Stimulated activated CD8-positive, alpha-beta memory T cell treated with anti-CD3 and anti-CD28 coated beads, Interleukin-2, amount 100 ng/mL, for 1 hour (primary cell): ENCODE measurements at regions not wholly inside any gene's neighbourhood (a gene's known extent, or its start where the extent isn't known, plus 50 kb on each side); places are given as distances from the start of the nearest gene placed in this dataset.
"Not testable (repeated sequence)": the region's sequence is repeated elsewhere in the genome, so short reads cannot be mapped to it uniquely, and the experiment has no call there.

Source experiments
- DNase-seq, 2 donors: peaks; one replicate each; pipeline ENCODE4 v3.0.0-alpha.2; 2020; ENCODE audit warnings: low read depth in 2 of 2

- DNase-seq = no peak
Measured at GRCh38 chr6:8659404-8660189, 224.3 kb upstream of the SLC35B3 start.

- DNase-seq = no peak
Measured at GRCh38 chr6:8658416-8658815, 223.1 kb upstream of the SLC35B3 start.

GRCh38 chr6:8657522-8657921 is 222.2 kb upstream of the SLC35B3 start:
- no peak for DNase-seq

- no peak for DNase-seq
Measured at GRCh38 chr6:8655670-8656454, 220.5 kb upstream of the SLC35B3 start.

GRCh38 chr6:8652710-8653109 is 217.4 kb upstream of the SLC35B3 start:
- no peak for DNase-seq

- DNase-seq = no peak
Measured at GRCh38 chr6:8651998-8652397, 216.7 kb upstream of the SLC35B3 start.

GRCh38 chr6:8645212-8645611 is 209.9 kb upstream of the SLC35B3 start:
- DNase-seq = no peak

- DNase-seq = no peak
Measured at GRCh38 chr6:8644306-8644705, 209.0 kb upstream of the SLC35B3 start.

GRCh38 chr6:8642854-8643253 is 207.5 kb upstream of the SLC35B3 start:
- DNase-seq = no peak

- no peak for DNase-seq
Measured at GRCh38 chr6:8642131-8642530, 206.8 kb upstream of the SLC35B3 start.

- no peak for DNase-seq
Measured at GRCh38 chr6:8639928-8640649, 204.7 kb upstream of the SLC35B3 start.

GRCh38 chr6:8637896-8638597 is 202.7 kb upstream of the SLC35B3 start:
- DNase-seq = no peak

- no peak for DNase-seq
Measured at GRCh38 chr6:8633762-8634161, 198.4 kb upstream of the SLC35B3 start.

- no peak for DNase-seq
Measured at GRCh38 chr6:8628736-8629135, 193.4 kb upstream of the SLC35B3 start.

- no peak for DNase-seq
Measured at GRCh38 chr6:8628063-8628462, 192.7 kb upstream of the SLC35B3 start.

GRCh38 chr6:8627085-8627861 is 191.9 kb upstream of the SLC35B3 start:
- no peak for DNase-seq

- no peak for DNase-seq
Measured at GRCh38 chr6:8624665-8625064, 189.3 kb upstream of the SLC35B3 start.

GRCh38 chr6:8623441-8623840 is 188.1 kb upstream of the SLC35B3 start:
- no peak for DNase-seq

- no peak for DNase-seq
Measured at GRCh38 chr6:8619853-8620252, 184.5 kb upstream of the SLC35B3 start.

- DNase-seq = not testable (repeated sequence)
Measured at GRCh38 chr6:8619408-8619807, 184.1 kb upstream of the SLC35B3 start.

- DNase-seq = no peak
Measured at GRCh38 chr6:8608737-8609136, 173.4 kb upstream of the SLC35B3 start.
